RCC 7860 (cell line): ENCODE measurements at regions not wholly inside any gene's neighbourhood (a gene's known extent, or its start where the extent isn't known, plus 50 kb on each side); places are given as distances from the start of the nearest gene placed in this dataset.

Source experiments
- DNase-seq: peaks from one replicate; pipeline ENCODE4 v3.0.0-alpha.2; 2015; ENCODE audit warnings: low spot score
- FAIRE-seq: peaks from 2 replicates; lab custom pipeline; 2012; peaks lifted over from hg19 to GRCh38; lab: Jason Lieb, UNC

GRCh38 chr16:73717266-73717974 is 579.2 kb upstream of the PSMD7 start:
- no peak for DNase-seq
- FAIRE-seq: no peak

GRCh38 chr16:73714976-73715375 is 581.6 kb upstream of the PSMD7 start:
- DNase-seq (no peak), FAIRE-seq (no peak)

- FAIRE-seq (no peak), DNase-seq (no peak)
Observed at GRCh38 chr16:73713778-73714495, 582.7 kb upstream of the PSMD7 start.

GRCh38 chr16:73713251-73713650 is 583.4 kb upstream of the PSMD7 start:
- FAIRE-seq (no peak), DNase-seq (no peak)

GRCh38 chr16:73711406-73712080 is 585.1 kb upstream of the PSMD7 start:
- no peak for DNase-seq

GRCh38 chr16:73710526-73710925 is 586.1 kb upstream of the PSMD7 start:
- no peak for DNase-seq
- no peak for FAIRE-seq

More at GRCh38 chr16:73711406-73712080, 585.1 kb upstream of the PSMD7 start:
- FAIRE-seq: no peak

GRCh38 chr16:73707863-73708262 is 588.8 kb upstream of the PSMD7 start:
- no peak for DNase-seq
- no peak for FAIRE-seq

GRCh38 chr16:73703891-73704290 is 592.7 kb upstream of the PSMD7 start:
- DNase-seq (no peak), FAIRE-seq (no peak)

- FAIRE-seq: no peak
- no peak for DNase-seq
Observed at GRCh38 chr16:73697336-73697735, 599.3 kb upstream of the PSMD7 start.

GRCh38 chr16:73692861-73693260 is 603.8 kb upstream of the PSMD7 start:
- no peak for FAIRE-seq
- DNase-seq: no peak

GRCh38 chr16:73683804-73684203 is 612.8 kb upstream of the PSMD7 start:
- FAIRE-seq: no peak

GRCh38 chr16:73672135-73672534 is 624.2 kb upstream of the ZFHX3 start:
- FAIRE-seq (no peak), DNase-seq (no peak)

More at GRCh38 chr16:73683804-73684203, 612.8 kb upstream of the PSMD7 start:
- no peak for DNase-seq

GRCh38 chr16:73670836-73671820 is 623.2 kb upstream of the ZFHX3 start:
- no peak for FAIRE-seq
- DNase-seq: no peak

- no peak for DNase-seq
- FAIRE-seq: no peak
Observed at GRCh38 chr16:73669535-73670274, 621.8 kb upstream of the ZFHX3 start.

- DNase-seq (no peak), FAIRE-seq (no peak)
Observed at GRCh38 chr16:73663720-73664119, 615.8 kb upstream of the ZFHX3 start.

GRCh38 chr16:73636196-73636595 is 588.3 kb upstream of the ZFHX3 start:
- DNase-seq (no peak), FAIRE-seq (no peak)

GRCh38 chr16:73629011-73629410 is 581.1 kb upstream of the ZFHX3 start:
- no peak for DNase-seq
- no peak for FAIRE-seq

GRCh38 chr16:73617738-73618137 is 569.8 kb upstream of the ZFHX3 start:
- no peak for DNase-seq

GRCh38 chr16:73616770-73617169 is 568.8 kb upstream of the ZFHX3 start:
- FAIRE-seq: no peak

More at GRCh38 chr16:73617738-73618137, 569.8 kb upstream of the ZFHX3 start:
- no peak for FAIRE-seq

More at GRCh38 chr16:73616770-73617169, 568.8 kb upstream of the ZFHX3 start:
- no peak for DNase-seq
